ENCODE measurements at regions not wholly inside any gene's neighbourhood (a gene's known extent, or its start where the extent isn't known, plus 50 kb on each side); places are given as distances from the start of the nearest gene placed in this dataset.

DNA sequence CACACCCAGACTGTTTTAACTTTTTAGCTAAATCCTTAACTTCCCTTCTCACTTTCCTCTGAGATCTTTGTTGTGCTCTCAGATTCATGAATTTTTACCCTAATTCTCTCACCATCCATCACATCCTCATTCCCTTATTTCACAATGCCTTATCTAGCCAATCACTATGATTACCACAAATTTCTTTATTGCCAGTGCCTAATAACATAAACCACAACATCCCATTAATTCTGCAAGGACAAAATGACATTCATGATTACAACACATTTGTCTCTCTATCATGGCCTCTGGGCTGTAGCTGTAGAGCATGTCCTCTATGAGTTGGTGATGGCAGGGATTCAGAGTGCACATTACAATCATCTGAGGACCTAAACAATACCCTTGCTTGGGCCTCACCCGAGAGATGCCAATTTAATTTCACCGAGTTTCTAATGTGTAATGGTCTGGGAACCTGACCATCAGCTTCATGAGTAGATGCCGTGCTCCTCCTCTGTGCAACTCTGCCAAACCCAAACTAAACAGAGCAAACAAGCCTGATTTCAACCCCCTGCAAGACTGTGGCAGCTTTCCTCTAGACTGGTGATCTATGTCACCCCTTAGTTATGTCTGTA is 99.3 kb downstream of the SPTSSA start:
- WGBS, 3 donors = 89 to 90% (median 89%) methylated on average over 3 of the region's 3 CpGs

DNA sequence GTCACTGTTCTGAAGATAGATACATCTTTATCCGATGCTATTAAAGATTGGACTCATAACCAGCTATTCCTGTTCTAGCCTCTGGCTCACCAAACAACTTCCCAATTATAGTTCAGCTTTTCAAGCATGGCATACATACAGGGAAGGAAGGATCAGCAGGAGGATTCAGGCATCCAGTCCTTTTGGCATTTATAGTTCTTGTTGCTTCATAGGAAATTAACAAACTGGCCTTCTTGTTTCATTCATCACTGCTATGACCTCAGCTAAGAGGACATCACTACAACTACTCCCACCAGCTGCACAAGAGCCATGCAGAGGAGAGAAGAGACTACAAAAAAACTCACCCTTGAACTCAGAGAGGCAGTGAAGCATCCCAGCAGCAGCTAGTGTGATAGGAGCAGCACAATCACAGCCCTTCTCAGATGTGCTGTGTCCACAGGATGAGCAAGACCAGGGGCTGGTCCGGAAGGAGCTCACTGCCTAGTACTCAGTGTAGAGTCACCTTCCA is 100.5 kb downstream of the SPTSSA start:
- no peaks in the 10 kb centered on the region for H3K4me1 ChIP-seq (ENCODE audit: insufficient read depth)
- H3K4me3 ChIP-seq = no peak overlapping the region
- intact Hi-C loops (cut with DNase I) = no loop called here
- TF ChIP-seq EP300 (IDR thresholded peaks at IDR 0.05) (no peak), POLR2A (IDR thresholded peaks at IDR 0.05) (no peak)
- TF ChIP-seq, protein P1, sequence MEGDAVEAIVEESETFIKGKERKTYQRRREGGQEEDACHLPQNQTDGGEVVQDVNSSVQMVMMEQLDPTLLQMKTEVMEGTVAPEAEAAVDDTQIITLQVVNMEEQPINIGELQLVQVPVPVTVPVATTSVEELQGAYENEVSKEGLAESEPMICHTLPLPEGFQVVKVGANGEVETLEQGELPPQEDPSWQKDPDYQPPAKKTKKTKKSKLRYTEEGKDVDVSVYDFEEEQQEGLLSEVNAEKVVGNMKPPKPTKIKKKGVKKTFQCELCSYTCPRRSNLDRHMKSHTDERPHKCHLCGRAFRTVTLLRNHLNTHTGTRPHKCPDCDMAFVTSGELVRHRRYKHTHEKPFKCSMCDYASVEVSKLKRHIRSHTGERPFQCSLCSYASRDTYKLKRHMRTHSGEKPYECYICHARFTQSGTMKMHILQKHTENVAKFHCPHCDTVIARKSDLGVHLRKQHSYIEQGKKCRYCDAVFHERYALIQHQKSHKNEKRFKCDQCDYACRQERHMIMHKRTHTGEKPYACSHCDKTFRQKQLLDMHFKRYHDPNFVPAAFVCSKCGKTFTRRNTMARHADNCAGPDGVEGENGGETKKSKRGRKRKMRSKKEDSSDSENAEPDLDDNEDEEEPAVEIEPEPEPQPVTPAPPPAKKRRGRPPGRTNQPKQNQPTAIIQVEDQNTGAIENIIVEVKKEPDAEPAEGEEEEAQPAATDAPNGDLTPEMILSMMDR (IDR thresholded peaks at IDR 0.05) = no peak
- peak in 2 of 5 donors; percentile 11 to 39 for DNase-seq
- H3K36me3 ChIP-seq = no peaks in the 10 kb centered on the region
- no peak overlapping the region for H3K27ac ChIP-seq
- no peaks in the 10 kb centered on the region for H3K27me3 ChIP-seq
- H3K9me3 ChIP-seq = no peaks in the 10 kb centered on the region
- WGBS, 3 donors = 36 to 52% (median 45%) methylated on average over 2 of the region's 2 CpGs

More for the DNA sequence above, 99.3 kb downstream of the SPTSSA start:
- Histone ChIP-seq H3K4me3 (no peak overlapping the region), H3K27ac (no peak overlapping the region), H3K36me3 (no peaks in the 10 kb centered on the region), H3K27me3 (no peaks in the 10 kb centered on the region), H3K9me3 (no peaks in the 10 kb centered on the region), H3K4me1 (ENCODE audit: insufficient read depth) (no peaks in the 10 kb centered on the region)
- no peak for TF ChIP-seq EP300 (IDR thresholded peaks at IDR 0.05)
- TF ChIP-seq, protein P1 (IDR thresholded peaks at IDR 0.05) = no peak
- DNase-seq = no peak
- intact Hi-C loops (cut with DNase I) = no loop called here

- Histone ChIP-seq H3K4me1 (ENCODE audit: insufficient read depth) (no peaks in the 10 kb centered on the region), H3K27ac (no peak overlapping the region), H3K36me3 (no peaks in the 10 kb centered on the region), H3K27me3 (no peaks in the 10 kb centered on the region), H3K4me3 (no peak overlapping the region), H3K9me3 (no peaks in the 10 kb centered on the region)
- DNase-seq = no peak
- 50 to 70% (median 62%) methylated on average over 6 of the region's 6 CpGs for WGBS, 3 donors
- no peak for TF ChIP-seq POLR2A (IDR thresholded peaks at IDR 0.05)
- TF ChIP-seq, protein P1 (IDR thresholded peaks at IDR 0.05) = no peak
- no peak for TF ChIP-seq EP300 (IDR thresholded peaks at IDR 0.05)
- intact Hi-C loops (cut with DNase I) = no loop called here
Observed at GRCh38 chr14:34359420-34360117, 102.5 kb downstream of the SPTSSA start.

GRCh38 chr14:34356264-34356654 is 105.8 kb downstream of the SPTSSA start:
- H3K27me3 ChIP-seq = no peaks in the 10 kb centered on the region
- no peak overlapping the region for H3K27ac ChIP-seq
- no peaks in the 10 kb centered on the region for H3K9me3 ChIP-seq
- no peak for DNase-seq
- no peaks in the 10 kb centered on the region for H3K36me3 ChIP-seq
- TF ChIP-seq POLR2A (IDR thresholded peaks at IDR 0.05) (no peak), EP300 (IDR thresholded peaks at IDR 0.05) (no peak)
- TF ChIP-seq, protein P1 (IDR thresholded peaks at IDR 0.05) = no peak
- WGBS, 3 donors = 80 to 85% (median 81%) methylated on average over 4 of the region's 4 CpGs
- intact Hi-C loops (cut with DNase I) = no loop called here
- H3K4me3 ChIP-seq = no peak overlapping the region
- no peaks in the 10 kb centered on the region for H3K4me1 ChIP-seq (ENCODE audit: insufficient read depth)
